H1 (cell line): ENCODE measurements at regions not wholly inside any gene's neighbourhood (a gene's known extent, or its start where the extent isn't known, plus 50 kb on each side); places are given as distances from the start of the nearest gene placed in this dataset.

Experiments used
- CREB1 ChIP-seq: IDR thresholded peaks from 2 replicates; pipeline ENCODE4 v1.6.1; 2012; ENCODE audit warnings: inconsistent platforms
- CTCF ChIP-seq, 3 experiments: IDR thresholded peaks; 1 replicate in 2 of 3; 2 replicates in 1 of 3; pipeline versions ENCODE4 v1.5.1 to v1.6.1; 2011; ENCODE audit warnings: low read length in 3 of 3, mild to moderate bottlenecking in 3 of 3, inconsistent platforms in 2 of 3, low read depth in 1 of 3, moderate library complexity in 1 of 3; ENCODE audit not compliant: insufficient read depth in 1 of 3; ENCODE audit errors: control extremely low read depth in 1 of 3
- JUND ChIP-seq: IDR thresholded peaks from 2 replicates; pipeline ENCODE4 v1.6.1; 2011; ENCODE audit warnings: mild to moderate bottlenecking, improper control_type of control experiment, low read length
- POLR2A ChIP-seq, 2 experiments: IDR thresholded peaks; 1 replicate in 1 of 2; 2 replicates in 1 of 2; pipeline ENCODE4 v1.6.1; 2011; ENCODE audit warnings: low read depth in 2 of 2, low read length in 2 of 2, mild to moderate bottlenecking in 2 of 2; ENCODE audit errors: control extremely low read depth in 1 of 2
- POLR2AphosphoS5 ChIP-seq: IDR thresholded peaks from 2 replicates; pipeline ENCODE4 v1.6.1; 2011; ENCODE audit warnings: low read depth, low read length
- RAD21 ChIP-seq, 2 experiments: IDR thresholded peaks in 1 of 2; conservative IDR thresholded peaks in 1 of 2; 2 replicates each; pipeline ENCODE4 v1.6.1; 2011; ENCODE audit warnings: low read depth in 2 of 2, low read length in 2 of 2, improper control_type of control experiment in 1 of 2, inconsistent platforms in 1 of 2, mild to moderate bottlenecking in 1 of 2, moderate library complexity in 1 of 2
- SUZ12 ChIP-seq: fragments of 200-600 bp; sonication (generic); IDR thresholded peaks from 2 replicates; pipeline ENCODE4 v1.6.1; 2012; ENCODE audit warnings: mild to moderate bottlenecking, inconsistent platforms, low read length, moderate library complexity, mixed read lengths
- YY1 ChIP-seq: IDR thresholded peaks from 2 replicates; pipeline ENCODE4 v1.6.1; 2011; ENCODE audit warnings: low read depth, mild to moderate bottlenecking, low read length

DNA sequence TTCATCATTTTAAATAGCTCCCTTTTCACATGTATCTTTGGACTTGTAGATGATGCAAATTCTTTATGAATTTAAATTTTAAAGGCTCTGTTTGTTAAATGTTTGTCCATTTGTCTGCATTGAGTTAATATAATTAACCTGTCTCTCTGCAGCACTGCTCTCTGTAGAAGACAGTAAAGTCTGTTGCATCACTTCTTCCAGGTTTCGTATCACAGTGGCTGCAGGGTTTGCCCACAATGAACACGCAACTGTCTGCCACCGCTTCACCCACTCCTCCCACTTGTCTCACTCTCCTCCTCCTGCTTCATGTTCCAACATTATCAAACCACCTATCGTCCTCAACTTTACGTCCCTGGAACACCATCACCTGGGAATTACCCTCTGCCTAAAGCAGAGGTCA is 231.3 kb upstream of the SLC30A5 start:
- no peak for TF ChIP-seq SUZ12
- no peak for TF ChIP-seq CTCF (IDR thresholded peaks at IDR 0.05; ENCODE audit: control extremely low read depth in 1 of 3, insufficient read depth in 1 of 3, low read depth in 1 of 3, low read length in 3 of 3)
- no peak for TF ChIP-seq POLR2A (IDR thresholded peaks at IDR 0.05; ENCODE audit: control extremely low read depth in 1 of 2, low read depth in 2 of 2, low read length in 2 of 2)
- no peak for TF ChIP-seq YY1
- no peak for TF ChIP-seq POLR2AphosphoS5
- no peak for TF ChIP-seq RAD21 (IDR thresholded peaks at IDR 0.05 in 1 of 2, conservative IDR thresholded peaks at IDR 0.05 in 1 of 2; ENCODE audit: low read depth in 2 of 2, low read length in 2 of 2)
- no peak for TF ChIP-seq JUND
- no peak for TF ChIP-seq CREB1
